GM18517 (cell line): ENCODE measurements at regions not wholly inside any gene's neighbourhood (a gene's known extent, or its start where the extent isn't known, plus 50 kb on each side); places are given as distances from the start of the nearest gene placed in this dataset.

Source experiments
- ATAC-seq: cut with Tn5 transposase; IDR thresholded peaks from one replicate; pipeline ENCODE4 v1.9.1; 2021; ENCODE audit warnings: mild to moderate bottlenecking, moderate library complexity; ENCODE audit not compliant: unreplicated experiment

DNA sequence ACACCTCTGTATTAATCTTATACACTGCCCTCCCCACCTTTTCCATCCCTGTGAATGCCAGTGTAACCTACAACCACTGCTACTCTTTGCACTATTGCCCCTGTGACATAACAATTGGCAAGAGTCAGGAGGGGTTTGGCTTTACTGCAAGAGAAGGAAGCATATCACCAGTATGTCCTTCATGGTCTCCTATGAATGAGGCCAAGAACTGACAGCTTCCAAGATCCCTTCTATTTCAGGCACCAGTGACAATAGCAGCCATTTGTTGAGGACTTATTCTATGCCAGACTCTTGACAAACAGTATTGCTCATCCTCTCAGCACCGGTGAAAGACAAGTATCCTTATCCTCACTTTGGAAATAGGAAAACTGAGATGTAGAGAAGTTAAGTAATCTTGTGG, 363.9 kb downstream of the MID1IP1 start:
- no peak for ATAC-seq

- ATAC-seq = no peak
Observed at GRCh38 chrX:39165773-39166172, 364.5 kb downstream of the MID1IP1 start.

DNA sequence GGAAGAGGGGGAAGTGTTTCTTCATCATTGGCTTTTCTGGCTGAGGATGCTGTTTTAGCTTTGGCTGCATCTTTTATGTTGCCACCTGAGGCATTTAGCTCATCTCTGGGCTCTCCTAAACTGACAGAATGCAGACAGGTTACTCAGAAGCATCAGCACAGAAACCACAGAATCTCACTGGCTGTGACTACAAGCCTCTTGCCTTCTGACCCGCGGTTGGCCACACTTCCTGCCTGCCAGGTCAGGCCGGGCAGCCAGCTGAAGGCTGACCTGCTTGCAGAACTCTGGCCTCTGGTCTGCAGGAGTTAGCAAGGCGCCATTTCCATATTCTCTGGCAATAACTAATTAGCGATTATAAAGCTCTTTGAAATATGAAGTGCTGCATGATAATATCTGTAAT, 366.5 kb downstream of the MID1IP1 start:
- ATAC-seq = peak; percentile 75

GRCh38 chrX:39168609-39169008, 367.4 kb downstream of the MID1IP1 start:
- no peak for ATAC-seq

DNA sequence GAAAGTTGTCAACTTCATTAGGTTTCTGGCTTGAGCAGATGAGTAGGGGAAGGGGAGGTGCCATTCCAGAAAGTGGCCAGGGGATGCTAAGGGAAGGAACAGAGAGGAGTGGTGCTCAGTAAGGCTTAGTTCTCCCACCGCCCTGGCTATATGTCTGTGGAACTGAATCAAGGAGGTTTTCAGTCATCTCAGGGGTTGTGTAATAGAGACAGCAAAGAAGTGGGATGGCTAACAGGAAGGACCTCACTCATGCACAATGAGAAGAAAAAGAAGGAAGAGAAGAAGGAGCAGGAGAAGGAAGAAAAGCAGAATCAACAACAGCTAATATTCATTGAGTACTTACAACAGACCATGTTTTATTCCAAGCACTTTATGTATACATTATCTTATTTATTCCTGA, 368.7 kb downstream of the MID1IP1 start:
- no peak for ATAC-seq

- no peak for ATAC-seq
Observed at GRCh38 chrX:39170464-39170863, 369.2 kb downstream of the MID1IP1 start.

DNA sequence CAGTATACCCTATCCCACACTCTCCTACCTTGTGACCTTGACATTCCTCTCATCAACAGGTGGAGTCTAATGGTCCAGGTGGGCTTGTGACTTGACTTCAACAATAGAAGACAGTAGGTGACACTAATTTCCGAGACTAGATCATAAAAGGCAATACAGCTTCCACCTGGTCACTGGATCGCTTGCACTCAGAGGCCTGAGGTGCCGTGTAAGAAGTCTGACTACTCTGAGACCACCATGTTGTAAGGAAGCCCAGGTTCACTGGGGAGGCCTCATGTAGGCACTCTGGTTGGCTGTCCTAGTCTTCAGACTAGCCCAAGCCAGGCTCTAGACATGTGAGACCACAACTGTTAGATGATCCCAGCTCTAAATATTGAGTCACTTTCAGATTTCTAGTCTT, 370.4 kb downstream of the MID1IP1 start:
- ATAC-seq = no peak

DNA sequence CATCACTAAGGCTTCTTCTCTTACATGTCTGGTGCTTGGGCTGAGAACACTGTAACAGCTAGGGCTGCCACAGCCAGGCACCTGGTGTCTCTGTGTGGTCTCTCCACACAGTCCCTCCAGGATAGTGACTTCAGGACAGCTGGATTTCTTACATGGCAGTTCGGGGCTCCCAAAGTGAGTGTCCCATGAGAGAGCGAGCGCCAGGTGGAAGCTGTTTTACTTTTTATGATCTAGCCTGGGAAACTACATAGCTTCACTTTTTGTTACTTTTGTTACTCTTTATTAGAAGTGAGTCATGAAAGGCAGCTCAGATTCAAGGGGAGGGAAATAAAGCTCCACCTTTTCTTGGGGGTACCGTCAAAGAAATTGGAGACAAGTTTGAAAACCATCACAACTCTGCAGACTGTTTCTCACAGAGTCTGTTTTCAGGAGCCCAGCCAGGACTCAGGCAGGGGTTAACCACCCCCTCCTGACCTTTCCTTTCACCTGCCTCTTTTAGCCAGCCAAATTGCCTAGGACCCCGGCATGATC, 373.0 kb downstream of the MID1IP1 start:
- no peak for ATAC-seq

- ATAC-seq = no peak
Observed at GRCh38 chrX:39174772-39175417, 373.6 kb downstream of the MID1IP1 start.

DNA sequence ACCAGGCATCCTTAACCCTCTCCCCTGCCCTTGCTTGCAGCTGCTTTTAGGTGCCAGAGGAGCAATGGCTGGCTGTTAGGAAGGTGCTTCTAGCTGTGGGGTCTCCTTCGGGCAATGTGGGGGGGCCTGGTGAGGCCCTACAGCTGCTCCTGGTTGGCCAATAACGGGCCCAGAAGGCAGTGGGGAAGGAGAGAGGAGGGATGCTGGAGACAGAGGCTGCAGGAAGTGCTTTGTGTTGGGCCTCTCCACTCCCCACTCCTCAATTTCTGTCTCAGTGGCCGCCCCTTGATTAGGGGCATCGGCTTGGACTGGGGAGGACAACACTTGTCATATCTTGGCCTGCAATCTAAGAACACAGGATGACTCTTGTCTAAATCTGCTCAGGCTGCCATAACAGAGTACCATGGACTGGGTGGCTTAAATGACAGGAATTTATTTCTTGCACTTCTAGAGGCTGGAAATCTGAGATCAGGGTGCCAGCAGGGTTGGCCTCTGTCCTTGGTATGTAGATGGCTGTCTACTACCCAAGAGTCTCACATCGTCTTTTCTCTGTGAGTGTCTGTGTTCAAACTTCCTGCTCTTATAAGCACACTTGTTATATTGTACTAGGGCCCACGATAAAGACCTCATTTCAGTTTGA, 374.3 kb downstream of the MID1IP1 start:
- ATAC-seq = no peak

DNA sequence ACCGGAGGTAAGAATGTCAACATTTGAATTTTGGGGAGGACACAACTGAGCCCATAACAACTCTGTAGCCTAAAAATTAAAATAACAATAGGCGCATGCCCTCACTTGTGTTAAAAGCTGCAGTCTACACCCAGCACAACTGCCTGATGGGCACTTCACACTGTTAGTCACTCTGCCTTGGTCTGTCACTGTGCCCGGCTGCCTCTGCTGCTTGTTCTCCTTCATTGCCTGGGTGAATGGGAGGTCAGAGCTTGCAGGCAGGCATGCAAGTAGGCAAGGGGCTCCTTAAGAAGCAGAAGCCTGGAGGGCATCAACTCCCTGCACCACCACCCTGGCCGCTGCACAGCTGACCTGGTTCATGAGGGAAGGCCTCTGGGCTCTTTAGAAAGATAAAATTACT, 374.8 kb downstream of the MID1IP1 start:
- no peak for ATAC-seq

DNA sequence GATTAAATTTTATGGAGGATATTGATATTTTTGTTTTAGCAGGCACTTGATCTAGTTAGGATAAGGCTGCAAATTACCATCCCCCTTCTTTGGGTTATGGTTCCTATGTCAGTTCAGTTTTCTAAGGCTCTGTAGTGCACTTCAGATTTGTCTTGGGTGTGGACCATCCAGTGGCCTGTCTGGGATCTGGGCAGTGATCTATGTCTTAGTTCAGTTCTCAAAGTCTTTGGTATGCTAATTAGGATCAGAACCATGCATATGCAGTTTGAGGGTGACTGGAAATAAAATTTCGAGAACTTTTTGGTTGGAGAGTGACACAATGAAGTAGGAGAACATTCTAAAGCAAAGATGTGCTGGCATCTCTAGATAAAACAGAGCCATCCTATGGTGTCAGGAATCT, 388.2 kb downstream of the MID1IP1 start:
- no peak for ATAC-seq

GRCh38 chrX:39194673-39195072, 393.4 kb downstream of the MID1IP1 start:
- no peak for ATAC-seq

DNA sequence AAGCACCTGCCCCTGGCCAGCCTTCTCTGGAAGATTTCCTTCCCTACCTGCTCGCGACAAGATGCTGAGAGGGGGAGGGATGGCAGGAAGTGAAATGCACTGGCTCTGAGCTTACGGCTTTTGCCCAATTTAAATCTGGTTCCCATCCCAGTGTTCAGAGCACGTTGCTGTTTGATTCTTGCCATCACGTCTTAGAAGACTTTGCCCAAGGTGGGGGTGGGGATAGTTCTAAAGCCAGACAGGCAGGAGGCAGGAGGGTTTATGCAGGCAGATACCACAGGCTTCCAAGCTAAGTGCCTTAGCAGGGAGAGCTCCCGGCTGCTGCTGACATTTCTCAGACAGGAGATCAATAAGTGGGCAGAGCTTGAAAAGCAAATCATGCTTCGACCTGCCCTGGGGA, 393.9 kb downstream of the MID1IP1 start:
- no peak for ATAC-seq

GRCh38 chrX:39196192-39197102, 395.2 kb downstream of the MID1IP1 start:
- ATAC-seq = peak; percentile 95

GRCh38 chrX:39199429-39199828, 398.2 kb downstream of the MID1IP1 start:
- no peak for ATAC-seq

DNA sequence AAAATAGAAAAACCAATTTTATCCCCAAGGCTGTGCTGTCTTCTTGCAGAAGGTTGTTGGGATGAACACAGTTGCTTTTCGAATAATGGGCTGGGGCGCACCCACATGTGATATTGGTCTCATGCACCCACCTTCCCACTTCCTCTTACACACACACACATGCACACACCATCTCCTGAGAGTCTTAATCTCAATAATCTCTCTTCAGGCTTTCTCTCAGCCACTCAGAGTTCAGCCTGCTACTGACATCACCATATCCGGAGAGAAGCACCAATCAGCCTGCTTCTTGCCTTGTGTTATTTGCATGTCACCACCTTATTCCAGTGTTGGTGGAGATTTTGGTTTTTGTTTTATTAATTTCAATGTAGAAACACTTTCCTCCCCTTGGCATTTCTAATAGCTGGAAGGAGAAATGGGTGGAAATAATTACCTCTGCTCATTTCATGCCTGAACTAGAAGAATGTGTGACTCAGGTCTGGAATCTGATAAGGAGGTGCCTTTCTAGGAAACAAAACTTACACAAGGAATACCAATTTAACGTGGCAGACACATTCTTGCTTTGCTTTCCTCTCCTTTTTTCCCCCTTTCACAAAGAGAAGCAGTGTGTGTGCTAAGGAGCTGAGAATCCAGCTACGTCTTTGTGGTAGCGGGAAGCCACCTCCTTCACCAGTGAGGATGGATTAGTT, 400.2 kb downstream of the MID1IP1 start:
- ATAC-seq = no peak

DNA sequence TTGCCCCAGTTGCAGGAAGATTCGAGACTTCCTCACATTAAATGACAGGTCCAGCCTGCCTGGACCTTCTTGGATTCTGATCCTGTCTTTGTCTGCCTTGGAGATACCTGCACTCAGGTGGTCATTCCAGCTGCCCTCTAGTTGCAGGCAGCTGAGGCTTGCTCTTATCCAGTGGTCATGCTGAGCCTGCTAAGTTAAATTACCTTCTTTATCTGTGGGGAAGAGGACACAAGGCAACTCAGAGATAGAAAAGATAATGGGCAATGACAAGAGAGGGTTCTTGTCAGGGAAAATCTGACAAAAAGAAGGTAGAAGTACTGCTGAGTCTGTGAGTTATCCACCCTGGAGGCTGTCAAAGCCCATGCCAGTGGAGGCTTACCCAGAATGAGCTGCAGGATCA, 401.4 kb downstream of the MID1IP1 start:
- no peak for ATAC-seq

DNA sequence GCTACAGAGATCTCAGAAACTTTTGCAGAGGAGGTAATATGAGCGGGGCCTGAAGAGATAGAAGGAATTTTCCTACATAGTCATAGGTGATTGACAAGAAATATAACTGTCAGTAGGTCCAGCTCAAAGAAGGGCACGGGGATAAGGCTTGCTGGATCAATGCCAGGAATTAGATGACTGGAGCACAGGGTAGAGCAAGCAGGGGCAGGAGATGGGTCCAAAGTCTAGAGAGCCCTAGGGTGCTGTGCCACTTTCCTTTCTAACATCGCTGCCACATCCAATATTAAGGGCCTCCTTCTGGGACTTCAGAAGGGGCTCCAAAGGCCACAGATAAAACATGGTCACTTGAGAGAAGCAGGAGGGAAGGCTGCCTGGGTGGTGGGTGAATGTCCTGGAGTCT, 402.2 kb downstream of the MID1IP1 start:
- ATAC-seq = no peak

- no peak for ATAC-seq
Observed at GRCh38 chrX:39204353-39204752, 403.1 kb downstream of the MID1IP1 start.

- ATAC-seq = no peak
Observed at GRCh38 chrX:39204945-39205344, 403.7 kb downstream of the MID1IP1 start.
